SU-DHL-6 (cell line): ENCODE measurements at regions not wholly inside any gene's neighbourhood (a gene's known extent, or its start where the extent isn't known, plus 50 kb on each side); places are given as distances from the start of the nearest gene placed in this dataset.

Experiments used
- EZH2phosphoT487 ChIP-seq: fragments of 200-600 bp; sonication (generic), shearing (Covaris generic); conservative IDR thresholded peaks from 2 replicates; pipeline ENCODE4 v1.6.1; 2018; ENCODE audit warnings: mild to moderate bottlenecking, antibody characterized with exemption, low read length, moderate library complexity, mixed read lengths
- TF ChIP-seq, protein P1 (sequence below): fragments of 200-600 bp; sonication (generic); IDR thresholded peaks from one replicate; pipeline ENCODE4 v1.5.1; 2017; ENCODE audit warnings: antibody characterized with exemption, mild to moderate bottlenecking, low read length, moderate library complexity; ENCODE audit not compliant: insufficient read depth, poor library complexity, severe bottlenecking

DNA sequence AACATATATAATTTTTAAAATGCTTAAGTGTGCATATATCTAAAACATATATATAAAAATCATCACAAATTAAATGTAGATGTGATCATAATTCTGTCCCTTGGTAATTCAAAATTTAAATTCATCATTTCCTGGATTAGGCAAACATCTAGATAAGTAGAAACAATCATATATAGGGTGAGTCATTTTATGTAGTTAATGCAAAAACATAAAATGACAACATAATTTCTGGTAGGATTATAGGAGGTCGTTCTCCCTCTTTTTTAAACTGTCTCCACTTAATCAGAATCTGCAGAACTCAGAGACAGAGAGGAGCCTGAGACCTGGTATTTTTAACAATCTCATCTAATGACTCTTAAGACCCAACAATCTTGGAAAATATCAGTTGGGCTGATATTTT, 333.4 kb downstream of the KCTD12 start:
- TF ChIP-seq, protein P1, sequence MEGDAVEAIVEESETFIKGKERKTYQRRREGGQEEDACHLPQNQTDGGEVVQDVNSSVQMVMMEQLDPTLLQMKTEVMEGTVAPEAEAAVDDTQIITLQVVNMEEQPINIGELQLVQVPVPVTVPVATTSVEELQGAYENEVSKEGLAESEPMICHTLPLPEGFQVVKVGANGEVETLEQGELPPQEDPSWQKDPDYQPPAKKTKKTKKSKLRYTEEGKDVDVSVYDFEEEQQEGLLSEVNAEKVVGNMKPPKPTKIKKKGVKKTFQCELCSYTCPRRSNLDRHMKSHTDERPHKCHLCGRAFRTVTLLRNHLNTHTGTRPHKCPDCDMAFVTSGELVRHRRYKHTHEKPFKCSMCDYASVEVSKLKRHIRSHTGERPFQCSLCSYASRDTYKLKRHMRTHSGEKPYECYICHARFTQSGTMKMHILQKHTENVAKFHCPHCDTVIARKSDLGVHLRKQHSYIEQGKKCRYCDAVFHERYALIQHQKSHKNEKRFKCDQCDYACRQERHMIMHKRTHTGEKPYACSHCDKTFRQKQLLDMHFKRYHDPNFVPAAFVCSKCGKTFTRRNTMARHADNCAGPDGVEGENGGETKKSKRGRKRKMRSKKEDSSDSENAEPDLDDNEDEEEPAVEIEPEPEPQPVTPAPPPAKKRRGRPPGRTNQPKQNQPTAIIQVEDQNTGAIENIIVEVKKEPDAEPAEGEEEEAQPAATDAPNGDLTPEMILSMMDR: no peak
- TF ChIP-seq EZH2phosphoT487: no peak
